NCI-H2196 (cell line): ENCODE measurements at regions not wholly inside any gene's neighbourhood (a gene's known extent, or its start where the extent isn't known, plus 50 kb on each side); places are given as distances from the start of the nearest gene placed in this dataset.
"Not testable (repeated sequence)": the region's sequence is repeated elsewhere in the genome, so short reads cannot be mapped to it uniquely, and the experiment has no call there.

Experiments used
- DNase-seq: peaks from one replicate; lab custom pipeline; 2025; ENCODE audit not compliant: unreplicated experiment; lab: John Stamatoyannopoulos, UW

DNA sequence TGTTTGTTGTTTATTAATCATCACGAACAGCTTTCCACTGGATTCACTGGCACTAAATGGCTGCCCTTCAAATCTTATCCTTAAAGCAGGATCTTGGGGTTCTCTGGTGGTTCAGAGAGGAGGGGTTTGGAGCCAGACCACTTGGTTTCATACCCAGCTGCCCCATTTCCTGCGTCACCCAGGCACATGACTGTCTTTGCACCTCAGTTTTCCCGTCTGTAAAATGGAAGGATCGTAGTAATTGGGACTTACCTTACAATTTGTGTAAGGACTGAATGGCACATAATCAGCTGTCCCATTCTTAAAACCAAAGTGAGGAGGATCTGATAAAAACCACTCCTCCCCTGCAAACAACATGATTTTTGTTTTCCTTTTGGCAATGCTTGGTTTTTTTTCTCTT is 318.3 kb downstream of the ZNF536 start:
- DNase-seq: no peak

DNA sequence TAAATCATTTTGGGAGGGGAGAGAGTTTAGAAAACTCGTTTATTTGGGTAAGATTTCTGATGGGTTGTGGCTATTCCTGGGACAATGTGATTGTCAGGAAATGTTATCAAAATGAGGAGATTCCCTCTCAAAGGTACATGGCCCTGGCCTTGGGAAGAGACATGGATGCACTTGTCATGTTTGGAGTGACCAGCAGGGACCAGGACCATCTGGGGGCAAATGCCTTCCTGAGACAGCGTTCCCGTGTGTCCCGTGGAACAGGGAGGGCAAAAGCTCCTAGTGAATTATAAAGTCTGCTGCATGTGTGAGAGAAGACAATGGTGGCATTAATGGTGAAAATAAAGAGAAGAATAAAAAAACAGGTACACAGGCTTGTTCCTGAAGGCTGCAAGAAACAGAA is 317.3 kb downstream of the ZNF536 start:
- DNase-seq: no peak

DNA sequence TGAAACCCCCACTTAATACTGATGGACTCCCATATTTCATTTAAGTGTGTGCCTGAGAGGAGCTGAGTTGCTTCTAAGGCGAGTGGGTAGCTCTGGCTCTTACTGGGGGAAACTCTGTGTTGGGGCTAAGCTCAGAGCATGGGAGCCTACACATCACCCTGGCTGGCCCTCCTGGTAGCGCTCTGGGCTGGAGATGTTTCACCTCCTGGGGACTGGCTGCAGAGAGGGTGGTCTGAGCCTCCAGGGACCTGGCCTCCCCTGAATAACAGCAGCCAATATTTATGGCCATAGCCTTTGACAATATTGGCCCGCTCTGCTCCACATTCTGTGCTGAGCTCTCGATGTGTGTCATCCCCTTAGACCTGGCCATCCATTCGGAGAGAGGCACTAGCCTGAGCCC is 316.5 kb downstream of the ZNF536 start:
- DNase-seq: no peak

DNA sequence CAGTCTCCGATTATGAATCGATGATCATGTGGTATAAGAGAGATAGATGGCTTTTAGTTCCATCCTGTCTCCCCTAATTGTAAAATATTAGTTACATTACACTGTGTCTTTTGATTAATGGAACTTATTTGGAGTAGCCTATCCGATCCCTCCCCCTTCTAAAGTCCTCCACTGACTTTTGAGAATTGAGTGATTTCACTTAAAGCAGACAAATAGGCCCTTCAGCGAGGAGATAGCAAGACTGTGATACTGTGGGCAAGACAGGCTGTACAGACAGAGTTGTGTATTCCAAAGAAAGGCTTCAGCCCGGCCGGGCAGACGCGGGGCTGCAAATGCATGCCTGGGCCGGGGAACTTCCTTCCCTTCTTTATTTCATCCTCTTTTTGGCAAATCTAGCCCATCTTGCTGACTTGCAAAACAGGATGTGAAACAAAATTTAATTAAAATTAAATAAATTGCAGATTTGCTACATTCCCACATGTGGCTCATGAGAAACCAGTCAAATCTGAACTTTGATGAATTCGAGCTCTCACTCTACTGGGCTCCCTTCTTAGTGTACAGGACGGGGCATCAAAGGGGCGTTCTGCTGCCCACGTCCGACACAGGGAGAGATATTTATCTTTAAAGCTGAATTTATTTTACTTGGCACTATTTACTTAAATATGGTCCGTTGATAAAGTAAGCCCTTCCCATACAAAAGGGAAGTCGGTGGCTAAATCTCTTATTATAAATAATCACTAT is 314.8 kb downstream of the ZNF536 start:
- DNase-seq: no peak

DNA sequence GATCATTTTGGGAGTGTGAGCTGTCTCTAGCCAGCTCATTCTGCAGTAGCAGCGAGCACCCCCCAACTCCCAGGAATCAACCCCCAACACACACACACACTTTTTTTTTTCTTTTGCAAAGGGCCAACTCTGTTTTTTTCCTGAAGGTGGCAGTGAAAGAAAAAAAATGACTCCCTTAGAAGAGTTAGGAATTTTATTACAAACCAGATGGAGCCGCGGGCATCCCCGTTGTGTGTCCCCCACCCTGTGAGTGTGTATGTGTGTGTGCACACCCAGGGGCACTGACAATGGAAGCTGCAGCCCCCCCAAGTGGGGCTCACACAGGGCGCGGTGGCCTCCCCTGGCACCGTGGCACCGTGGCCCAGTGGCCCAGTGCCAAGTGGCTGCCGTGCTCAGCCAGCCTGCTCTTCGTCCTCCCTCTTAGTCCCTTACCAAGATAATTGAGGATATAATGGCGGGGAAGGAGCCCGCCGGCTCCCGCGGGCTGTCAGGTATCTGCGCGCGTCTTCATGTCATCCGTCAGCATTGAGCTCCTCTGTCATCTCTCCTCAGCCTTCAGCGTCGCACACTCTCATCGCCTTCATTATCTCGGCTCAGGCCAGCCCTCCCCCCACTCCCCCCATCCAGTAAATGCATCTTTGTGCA is 314.1 kb downstream of the ZNF536 start:
- no peak for DNase-seq

DNA sequence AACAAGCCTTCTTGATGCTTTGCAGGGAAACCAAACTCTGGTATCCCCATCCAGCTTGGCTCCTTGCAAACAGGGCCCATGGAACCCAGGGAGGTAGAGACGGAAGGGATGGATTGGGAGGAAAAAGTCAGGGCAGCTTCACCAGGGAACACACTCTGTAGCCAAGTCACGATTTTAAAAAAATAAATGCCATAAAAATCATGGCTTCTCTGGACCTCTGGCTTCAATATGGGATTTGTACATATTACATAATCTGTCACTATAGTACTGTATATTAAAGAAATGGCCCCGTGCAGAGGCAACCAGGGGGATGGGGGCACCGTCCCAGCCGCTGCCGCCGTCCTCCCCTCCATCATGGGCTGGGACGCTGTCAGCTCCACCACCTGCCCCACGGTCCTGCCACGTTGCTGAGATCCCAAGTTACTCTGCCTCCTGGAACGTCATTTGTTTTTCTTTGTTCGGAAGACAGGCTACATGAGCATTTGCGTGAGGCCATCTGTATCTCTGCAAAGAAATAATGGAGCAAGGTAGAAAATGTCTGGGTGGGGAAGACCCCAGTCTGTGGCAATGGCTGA is 313.3 kb downstream of the ZNF536 start:
- DNase-seq: no peak

DNA sequence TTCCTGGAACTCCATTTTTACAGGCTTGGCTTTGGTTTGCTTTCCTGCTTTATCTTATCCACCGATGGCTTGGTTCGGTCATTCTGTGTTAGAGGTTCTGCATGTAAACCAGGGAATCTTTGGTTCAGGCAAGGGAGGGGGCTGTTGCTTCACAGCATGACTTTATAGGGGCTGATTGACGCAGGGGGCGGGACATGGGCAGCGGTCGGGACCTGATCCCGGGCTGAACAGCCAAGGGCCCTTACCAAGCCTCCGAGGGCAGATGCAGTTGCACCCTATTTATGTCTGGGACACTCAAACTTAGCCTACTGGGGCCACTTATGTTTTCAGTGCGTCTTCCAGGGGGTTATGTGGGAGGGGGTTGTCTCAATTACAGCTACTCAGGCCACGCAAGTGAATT is 312.4 kb downstream of the ZNF536 start:
- no peak for DNase-seq

DNA sequence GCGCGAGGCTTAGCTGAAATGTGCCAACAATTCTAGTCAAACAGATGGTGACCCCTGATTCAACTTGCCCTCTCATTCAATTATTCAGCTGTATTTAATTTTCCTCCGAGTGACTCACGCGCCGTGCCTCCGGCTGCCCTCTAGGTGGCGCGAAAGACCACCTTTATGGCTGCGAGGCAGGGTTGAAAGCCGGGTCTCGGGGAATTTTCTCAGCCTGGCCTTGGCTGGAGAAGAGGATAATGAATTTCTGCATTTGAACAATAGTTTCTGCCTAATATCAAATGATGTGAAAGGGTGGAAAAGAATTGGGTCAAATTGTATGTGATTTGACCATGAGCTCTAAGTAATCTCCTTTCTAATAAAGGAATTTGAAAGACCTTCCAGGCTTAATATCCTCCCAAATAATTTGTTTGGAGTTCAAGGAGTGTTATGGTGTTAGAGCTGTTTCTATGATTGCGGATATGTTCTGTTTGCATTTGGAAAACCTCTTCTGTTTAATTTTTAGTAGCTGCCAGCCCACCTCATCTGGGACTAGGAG is 310.9 kb downstream of the ZNF536 start:
- peak; percentile 73 for DNase-seq

DNA sequence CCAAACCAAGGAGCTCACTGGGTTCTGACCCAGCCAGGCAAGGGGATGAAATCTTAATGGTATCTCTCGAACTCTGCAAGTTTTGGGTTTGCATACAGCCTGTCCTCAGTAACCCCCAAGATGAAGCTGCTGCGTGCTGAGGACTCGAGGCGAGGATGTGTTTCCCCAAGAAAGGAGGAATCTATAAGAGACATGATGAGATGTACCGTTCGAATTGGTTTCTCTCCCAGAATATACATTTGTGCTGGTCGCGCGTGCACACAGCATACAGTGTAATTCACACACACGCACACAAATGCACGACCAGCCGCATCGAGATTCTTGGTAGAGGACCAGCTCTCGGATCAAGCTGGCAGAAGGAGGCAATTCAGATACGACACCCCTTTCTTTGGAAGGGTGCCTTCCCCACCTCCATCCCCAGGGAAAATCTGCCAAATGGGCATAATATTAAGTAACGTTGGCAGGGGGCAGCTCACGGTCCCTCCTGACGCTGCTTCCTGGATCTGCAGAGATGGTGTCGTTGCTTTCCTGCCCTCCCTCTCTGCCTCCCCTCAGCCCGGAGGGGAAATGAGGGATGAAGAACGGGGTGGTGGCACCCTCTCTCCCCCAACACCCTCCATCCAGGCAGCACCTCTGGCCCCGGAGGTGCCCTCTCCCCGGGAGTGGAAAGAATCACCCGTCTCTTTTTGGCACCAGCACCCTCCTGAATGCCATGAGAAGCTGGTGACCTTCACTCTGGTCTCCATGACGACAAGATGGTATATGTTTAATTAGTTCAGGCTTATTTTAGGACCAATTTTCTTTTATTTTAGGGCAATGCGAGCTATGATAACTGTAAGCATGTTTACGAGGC is 310.2 kb downstream of the ZNF536 start:
- no peak for DNase-seq

DNA sequence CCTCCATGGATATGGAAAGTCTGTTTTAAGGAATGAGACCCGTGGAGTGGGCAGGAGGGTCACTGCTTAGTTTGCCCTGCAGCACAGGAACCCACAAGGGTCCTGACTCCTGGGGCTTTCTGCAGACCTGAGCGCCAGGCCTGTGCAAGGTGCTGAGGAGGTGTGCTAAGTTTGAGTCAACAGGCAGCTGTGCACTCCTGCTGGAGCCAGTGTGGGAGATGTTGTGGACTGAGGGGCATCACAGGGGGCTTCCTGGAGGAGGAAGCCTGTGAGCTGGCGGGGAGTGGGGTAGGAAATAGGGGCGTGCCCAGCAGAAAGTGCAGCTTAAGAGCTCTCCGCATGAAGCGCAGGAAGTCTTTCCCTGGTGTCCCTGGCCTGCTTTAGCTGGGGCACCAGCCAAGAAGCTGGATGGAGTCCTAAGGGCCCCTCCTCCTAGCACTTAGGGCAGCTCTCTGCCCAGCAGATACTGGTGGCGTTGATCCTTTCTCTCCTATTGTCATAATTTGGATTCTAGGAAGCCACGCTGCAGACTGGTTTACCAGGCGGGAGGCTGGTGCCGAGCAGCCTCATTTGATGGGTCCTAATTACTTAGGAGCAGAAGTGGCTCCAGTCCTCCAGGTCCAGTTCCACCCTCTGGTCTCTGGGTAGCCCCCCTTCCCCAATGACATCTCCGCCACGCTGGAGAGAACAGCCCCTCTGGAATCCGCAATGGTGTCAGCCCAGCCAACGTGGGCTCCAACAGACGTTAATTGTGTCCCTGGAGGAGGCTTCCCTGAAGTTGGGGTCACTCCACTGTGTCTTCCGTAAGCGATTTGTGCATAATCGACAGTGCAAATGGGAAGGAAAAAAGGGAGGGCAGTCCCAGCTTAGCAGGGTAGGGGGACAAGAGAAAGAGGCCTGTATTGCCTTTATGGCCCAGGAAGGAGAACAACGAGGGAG is 309.2 kb downstream of the ZNF536 start:
- no peak for DNase-seq

DNA sequence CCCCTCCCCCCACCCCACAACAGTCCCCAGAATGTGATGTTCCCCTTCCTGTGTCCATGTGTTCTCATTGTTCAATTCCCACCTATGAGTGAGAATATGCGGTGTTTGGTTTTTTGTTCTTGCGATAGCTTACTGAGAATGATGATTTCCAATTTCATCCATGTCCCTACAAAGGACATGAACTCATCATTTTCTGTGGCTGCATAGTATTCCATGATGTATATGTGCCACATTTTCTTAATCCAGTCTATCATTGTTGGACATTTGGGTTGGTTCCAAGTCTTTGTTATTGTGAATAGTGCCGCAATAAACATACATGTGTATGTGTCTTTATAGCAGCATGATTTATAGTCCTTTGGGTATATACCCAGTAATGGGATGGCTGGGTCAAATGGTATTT is 308.2 kb downstream of the ZNF536 start:
- not testable (repeated sequence) for DNase-seq

DNA sequence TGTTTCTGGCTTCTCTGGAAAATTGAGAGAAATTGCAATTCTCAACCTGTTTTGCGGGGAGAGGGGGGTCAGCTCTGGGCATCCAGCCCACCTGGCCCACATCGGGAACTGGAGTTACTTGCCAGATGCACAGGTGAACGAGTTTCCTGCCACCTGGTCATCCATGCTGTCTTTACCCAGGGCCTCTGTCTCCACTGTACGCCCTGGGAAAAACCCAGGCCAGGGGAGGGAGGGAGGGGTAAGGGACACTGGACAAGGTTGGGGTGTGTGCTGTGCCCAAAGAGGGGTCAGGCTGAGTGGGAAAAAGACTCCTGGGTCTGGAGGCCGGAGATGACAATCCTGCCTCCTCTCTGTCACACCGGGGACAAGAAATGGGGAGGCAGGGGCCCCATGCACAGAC is 307.6 kb downstream of the ZNF536 start:
- DNase-seq: no peak

DNA sequence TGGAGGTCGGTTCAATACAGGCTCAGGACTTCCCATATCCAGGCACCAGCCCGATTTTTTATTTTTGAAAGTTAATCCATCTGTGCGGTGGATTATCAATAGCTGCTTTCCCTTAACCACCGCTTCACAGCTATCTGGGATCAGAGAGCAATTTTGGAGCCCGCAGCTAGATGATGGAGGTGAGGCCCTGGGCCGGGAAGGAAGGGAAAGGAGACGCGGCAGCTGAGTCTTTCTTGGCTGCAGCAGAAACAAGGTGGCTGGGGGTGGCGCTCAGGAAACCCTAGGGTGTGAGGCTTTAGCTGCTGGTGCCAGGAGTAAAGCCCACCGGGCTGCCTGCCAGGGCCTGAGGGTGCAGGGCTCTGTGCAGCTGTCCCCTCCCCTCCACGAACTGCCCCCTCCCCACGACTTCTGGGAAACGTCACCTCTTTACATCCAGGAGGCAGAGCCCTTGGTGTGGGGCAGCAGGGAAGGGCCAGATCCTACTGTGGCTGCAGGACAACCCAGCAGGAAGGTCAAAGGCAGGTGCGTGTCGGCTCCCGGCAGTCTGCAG is 307.0 kb downstream of the ZNF536 start:
- DNase-seq: no peak

DNA sequence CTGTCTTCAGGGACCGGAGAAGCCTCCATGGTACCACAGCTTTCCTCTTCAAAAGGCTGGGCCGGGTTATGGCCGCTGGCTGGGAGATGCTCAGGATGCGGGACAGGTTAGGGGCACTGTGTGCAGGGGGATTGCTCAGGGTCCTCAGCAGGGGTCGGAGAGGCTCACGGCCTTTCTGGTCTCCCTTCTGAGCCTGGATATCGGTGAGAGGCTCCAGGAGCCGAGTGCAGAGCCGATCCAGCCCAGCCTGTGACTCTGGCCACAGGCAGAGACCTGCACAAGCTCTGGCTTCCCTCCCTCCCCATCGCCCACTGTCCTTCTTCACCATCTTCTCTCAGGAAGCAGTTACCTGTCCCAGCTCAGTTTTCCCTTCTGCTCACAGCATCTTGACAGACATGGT is 306.0 kb downstream of the ZNF536 start:
- DNase-seq: no peak

DNA sequence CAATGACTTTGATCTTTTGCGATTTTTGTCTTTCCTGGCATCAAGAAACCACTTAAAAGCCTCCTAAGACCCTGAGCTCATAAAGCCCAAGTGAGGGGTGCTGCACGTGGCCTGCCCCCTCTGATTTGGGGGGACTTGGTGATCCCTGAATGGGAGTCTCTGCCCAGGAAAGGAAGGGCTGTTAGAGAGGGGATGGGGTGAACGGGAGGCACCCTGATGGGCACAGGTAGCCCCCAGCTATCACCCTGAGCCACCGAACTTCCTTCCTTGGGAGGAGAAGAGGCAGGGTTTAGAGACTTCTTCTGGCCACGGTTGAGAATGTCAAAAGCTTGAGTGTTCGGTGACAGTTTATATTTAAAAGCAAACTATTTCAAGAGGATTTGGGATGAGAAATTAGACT is 305.5 kb downstream of the ZNF536 start:
- DNase-seq: no peak

DNA sequence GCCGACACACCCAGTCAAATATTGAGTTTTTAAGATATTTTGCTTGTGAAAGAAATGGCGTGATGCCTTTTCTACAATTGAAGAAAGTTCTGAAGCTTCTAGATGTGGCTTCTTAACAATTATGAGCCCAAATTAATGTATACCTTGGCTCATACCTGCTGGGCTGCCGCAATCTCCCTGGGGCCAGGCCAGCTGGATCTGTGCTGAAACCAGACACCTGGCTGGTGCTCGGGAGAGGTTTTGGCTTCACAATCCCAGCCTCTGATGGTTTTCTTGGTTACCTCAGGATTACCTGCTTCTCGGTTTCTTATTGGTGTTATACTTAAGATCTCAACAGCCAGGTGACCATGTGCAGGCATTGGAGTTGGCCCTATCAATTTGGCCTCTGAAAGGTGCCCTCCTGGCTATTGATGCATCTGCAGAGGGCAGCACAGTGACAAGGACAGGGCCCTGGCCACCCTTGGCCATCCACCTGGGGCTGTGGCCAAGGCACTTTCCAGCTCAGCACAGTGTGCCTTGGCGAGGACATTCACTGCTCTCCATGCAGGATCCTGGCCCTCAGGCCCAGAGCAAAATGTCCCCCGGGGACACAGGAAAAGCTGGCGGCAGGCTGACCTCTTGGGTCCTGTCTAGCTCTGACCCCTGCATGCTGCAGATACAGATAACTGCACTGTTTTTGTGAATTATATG is 305.0 kb downstream of the ZNF536 start:
- no peak for DNase-seq

DNA sequence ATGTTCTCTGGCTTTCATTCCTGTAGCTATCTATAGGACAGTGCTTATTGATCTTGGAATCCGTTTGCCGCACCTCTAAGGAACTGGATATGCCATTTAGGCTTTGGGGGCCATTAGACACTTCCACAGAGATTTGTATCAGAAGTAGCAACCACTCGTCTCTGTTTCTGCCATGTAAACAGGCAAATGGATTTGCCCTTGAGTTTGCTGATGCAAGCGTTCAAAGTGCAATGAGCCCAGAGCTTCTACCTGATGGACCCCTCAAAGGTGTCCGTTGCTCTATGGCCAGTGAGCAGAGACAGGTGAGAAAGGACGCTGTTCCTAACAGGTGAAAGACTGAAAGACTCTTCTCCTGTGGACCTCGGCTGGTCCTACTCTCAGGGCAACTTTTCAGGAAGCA is 302.9 kb downstream of the ZNF536 start:
- DNase-seq: no peak

DNA sequence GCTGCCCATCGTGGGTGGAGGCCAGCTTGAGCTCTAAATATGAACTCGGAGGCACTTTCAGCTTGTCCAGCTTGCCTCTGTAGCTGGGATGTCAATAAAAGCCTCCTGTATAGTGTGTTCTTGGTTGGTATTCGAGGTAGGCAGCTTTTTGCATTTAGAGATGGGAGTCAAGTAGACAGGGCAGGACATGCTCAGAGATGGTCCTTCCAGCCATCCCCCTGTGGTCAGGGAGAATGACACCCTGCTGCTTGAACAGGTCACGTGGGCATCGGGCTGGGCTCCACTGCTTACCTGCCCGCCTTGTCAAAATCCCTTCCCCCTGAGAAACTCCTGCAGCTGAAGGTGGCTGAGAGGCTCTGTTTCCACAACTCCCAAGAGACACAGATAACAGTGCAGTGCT is 302.5 kb downstream of the ZNF536 start:
- no peak for DNase-seq

DNA sequence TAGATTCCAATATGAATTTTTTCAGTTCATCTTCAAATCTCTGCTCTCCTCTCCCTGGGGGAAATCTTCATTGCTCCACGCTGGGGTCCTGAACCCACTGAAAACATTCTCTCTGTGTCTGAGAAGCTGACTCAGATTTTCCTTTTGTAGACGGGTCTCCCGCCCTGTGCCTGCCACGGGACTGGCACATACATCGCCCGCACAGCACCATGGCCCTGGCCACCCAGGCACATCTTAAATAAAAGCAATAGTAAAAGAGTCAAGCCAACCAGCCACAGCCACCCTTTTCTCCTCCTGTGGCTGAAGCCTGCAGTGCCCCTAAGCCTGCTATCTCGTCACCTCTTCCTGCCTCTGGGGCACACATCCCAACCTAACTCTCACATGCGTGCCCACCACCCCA is 301.2 kb downstream of the ZNF536 start:
- DNase-seq: no peak
